Stimulated activated CD8-positive, alpha-beta memory T cell treated with anti-CD3 and anti-CD28 coated beads, Interleukin-15, amount 100 ng/mL, for 24 hours (primary cell): ENCODE measurements at regions not wholly inside any gene's neighbourhood (a gene's known extent, or its start where the extent isn't known, plus 50 kb on each side); places are given as distances from the start of the nearest gene placed in this dataset.

Experiments used
- DNase-seq: peaks from one replicate; pipeline ENCODE4 v3.0.0-alpha.2; 2020; ENCODE audit warnings: low read depth

- DNase-seq, result no peak
Measured at GRCh38 chr15:70264014-70264582, 166.4 kb upstream of the TLE3 start.

- no peak for DNase-seq
Measured at GRCh38 chr15:70262591-70263274, 165.0 kb upstream of the TLE3 start.

- DNase-seq, result no peak
Measured at GRCh38 chr15:70262171-70262570, 164.5 kb upstream of the TLE3 start.

- no peak for DNase-seq
Measured at GRCh38 chr15:70261083-70261482, 163.4 kb upstream of the TLE3 start.

GRCh38 chr15:70260580-70260979, 162.9 kb upstream of the TLE3 start:
- DNase-seq, result no peak

GRCh38 chr15:70259640-70260508, 162.2 kb upstream of the TLE3 start:
- DNase-seq, result no peak

- no peak for DNase-seq
Measured at GRCh38 chr15:70259028-70259424, 161.3 kb upstream of the TLE3 start.

GRCh38 chr15:70258369-70259027, 160.8 kb upstream of the TLE3 start:
- peak; percentile 25 for DNase-seq

GRCh38 chr15:70257573-70258248, 160.0 kb upstream of the TLE3 start:
- no peak for DNase-seq

GRCh38 chr15:70257047-70257446, 159.3 kb upstream of the TLE3 start:
- DNase-seq, result no peak

- no peak for DNase-seq
Measured at GRCh38 chr15:70254311-70254869, 156.7 kb upstream of the TLE3 start.

- DNase-seq, result no peak
Measured at GRCh38 chr15:70253461-70254156, 155.9 kb upstream of the TLE3 start.

GRCh38 chr15:70252951-70253320, 155.2 kb upstream of the TLE3 start:
- no peak for DNase-seq

- DNase-seq, result no peak
Measured at GRCh38 chr15:70252056-70252950, 154.6 kb upstream of the TLE3 start.

GRCh38 chr15:70251246-70251990, 153.7 kb upstream of the TLE3 start:
- DNase-seq, result no peak

GRCh38 chr15:70250208-70251201, 152.8 kb upstream of the TLE3 start:
- no peak for DNase-seq

- DNase-seq, result no peak
Measured at GRCh38 chr15:70249616-70250015, 151.9 kb upstream of the TLE3 start.
